ENCODE measurements at regions not wholly inside any gene's neighbourhood (a gene's known extent, or its start where the extent isn't known, plus 50 kb on each side); places are given as distances from the start of the nearest gene placed in this dataset.

DNA sequence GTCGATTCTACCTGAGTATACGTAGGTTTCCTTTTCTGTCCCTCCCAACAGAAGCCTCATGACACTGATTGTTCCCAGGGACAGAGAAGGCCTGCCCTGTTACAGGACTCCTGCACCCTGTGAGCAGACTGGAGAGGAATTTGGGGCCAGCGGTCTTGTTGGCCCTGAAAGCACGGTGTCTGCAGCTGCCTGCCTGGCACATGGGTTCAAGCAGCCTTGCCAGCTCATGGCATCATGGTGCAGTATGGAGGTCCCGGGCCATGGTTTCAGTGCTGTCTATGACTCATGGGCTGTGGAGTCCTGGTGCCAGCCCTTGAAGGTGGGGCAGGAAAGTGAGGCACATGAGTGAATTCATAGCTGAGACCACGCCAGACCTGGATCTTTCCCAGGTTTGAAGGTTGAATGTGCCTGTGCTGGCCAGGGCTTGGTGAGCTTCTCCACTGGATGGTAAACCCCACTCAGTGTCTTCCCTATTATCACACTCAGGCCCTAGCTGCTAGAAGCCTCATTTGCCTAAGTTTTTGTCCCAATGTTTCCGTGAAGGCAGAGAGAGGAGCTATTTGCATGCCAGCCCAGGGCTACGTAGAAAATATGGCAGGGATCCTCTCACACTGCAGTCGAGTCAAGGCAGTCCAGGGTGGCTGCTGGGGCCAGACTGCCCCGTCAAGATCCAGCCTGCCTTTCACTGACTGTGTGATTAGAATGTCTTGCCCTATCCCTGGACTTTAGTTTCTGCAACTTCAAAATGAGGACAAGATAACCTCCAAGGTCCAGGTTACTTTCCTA, 277.2 kb upstream of the CCL2 start:
- DNase-seq (ENCODE audit: low spot score), result no peak

- no peak for DNase-seq (ENCODE audit: low spot score)
These were observed 276.2 kb upstream of the CCL2 start for GRCh38 chr17:33978889-33979288.

DNA sequence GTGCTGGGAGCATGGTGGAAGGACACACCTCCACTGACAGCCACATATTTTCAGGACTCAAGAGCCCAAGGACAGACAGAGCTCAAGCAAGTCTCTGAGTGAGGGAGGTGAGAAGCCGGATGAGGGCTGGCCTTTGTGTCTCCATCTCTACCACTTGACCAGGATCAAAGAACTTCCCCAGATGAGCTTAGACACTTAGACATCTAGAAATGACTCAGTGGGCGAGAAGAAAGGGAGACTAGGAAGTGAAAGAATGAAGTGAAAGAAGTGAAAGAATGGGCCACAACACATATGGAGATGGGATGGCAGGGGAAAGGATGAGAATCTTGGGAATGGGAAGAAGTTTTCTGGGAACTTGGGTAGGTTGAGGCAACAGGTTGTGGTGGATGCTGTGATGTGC, 274.9 kb upstream of the CCL2 start:
- no peak for DNase-seq (ENCODE audit: low spot score)

DNA sequence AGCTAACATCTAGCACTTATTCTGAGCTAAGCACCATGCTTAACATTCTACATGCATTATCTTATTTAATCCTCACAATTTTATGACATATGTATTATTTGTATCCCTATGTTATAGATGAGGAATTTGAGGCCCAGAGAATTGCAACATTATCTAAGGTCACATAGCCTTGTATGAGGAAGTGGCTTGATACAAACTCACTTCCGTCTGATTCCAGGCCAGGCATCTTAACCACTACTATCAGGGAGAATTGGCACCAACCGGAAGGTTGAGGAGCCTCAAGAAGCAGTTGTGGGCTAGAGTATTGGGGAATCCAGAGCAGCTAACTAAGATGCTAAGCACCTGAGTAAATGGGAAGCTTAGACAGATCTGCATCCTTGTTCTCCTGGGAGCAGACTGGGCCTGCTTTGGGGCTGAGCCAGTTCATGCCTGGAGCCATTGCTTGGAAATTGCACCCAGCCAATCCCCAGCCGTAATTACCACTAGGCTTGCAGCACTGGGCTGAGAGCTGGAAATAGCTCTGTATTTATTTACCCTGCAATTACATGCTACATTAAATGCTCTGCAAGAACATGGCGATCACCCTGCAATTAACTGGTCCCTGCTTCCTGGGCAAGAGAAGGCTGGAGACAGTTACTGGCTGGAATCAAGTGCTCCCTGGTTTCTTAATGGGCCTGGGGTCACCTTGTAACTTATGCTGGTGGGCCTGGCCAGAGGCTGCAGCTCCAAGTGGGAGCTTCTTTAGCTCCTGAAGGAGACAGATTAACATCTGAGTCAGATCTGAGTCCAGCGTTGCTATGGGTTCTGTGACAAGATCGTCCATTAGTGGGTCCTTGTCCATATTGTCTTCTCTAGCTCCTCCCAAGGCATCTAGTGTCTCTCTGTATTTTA, 273.1 kb upstream of the CCL2 start:
- no peak for DNase-seq (ENCODE audit: low spot score)

GRCh38 chr17:33982909-33983308, 272.2 kb upstream of the CCL2 start:
- no peak for DNase-seq (ENCODE audit: low spot score)

DNA sequence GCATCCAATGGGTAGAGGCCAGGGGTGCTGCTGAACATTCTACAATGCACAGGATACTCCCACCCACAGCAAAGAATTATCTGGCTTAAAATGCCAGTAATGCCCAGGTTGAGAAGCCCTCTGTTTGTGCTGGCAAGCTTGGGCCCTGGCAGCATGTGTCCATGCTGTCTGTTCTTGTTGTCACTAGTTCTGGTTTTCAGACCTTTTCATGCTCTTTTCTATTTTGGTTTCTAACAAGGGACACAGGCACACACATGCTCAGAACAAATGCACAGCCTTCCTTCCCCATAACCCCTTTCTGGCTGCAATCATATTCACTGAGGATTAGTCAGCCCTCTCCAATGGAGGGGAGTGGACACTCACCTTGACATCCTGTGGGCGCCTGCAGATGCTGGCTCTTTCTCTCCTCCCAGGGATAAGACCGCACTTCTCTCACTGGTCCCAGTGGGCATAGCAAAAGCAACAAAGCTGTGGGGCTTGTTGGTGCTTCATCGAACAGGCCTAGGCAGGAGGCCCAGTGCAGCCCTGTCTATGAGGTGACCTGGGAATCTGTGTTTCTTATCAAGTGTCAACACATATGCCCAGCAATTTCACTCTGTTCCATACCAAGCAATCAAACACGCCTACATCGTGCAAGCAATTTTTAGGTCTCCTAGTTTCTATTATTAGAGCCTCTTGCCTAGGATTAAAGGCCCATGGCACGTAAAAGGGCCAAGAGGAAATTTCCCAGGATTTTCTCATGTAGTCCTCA, 271.1 kb upstream of the CCL2 start:
- no peak for DNase-seq (ENCODE audit: low spot score)

DNA sequence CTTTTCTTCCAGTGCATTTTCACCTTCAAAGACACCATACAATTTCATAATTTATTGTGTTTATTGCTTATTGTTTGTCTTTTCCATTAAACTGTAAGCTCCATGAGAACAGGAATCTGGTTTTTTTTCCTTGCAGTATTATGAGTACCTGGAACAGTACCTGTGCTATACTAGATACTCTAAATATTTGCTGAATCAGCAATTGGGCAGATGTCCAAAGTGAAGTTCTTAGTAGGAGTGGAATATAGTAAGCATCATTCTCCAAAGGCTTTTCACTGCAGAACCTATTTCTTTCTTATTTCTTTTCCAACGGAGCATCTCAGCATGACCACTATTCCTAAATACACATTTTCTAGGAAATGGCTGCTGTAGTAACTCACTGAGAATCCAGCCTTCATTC, 269.0 kb upstream of the CCL2 start:
- no peak for DNase-seq (ENCODE audit: low spot score)

- DNase-seq (ENCODE audit: low spot score), result no peak
These were observed 268.5 kb upstream of the CCL2 start for GRCh38 chr17:33986566-33986965.

DNA sequence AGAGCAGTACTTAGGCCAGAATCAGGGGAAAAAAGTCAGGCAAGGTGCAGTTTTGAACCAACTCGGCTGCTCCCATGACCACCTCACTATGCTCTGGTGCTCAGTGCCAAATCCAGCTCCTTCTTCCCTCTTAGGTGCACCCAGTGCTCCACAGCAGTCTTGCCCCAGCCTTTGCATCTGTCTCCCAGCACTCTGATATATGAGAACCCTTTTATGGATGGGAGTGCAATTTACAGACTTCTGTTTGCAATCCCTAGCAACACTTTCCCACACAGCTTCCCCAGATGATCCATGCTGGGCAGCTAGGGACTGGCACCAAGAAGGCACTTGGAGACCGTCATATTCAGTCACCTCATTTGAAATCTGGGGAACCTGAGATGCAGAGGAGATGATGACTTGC, 267.9 kb upstream of the CCL2 start:
- DNase-seq (ENCODE audit: low spot score), result no peak

- no peak for DNase-seq (ENCODE audit: low spot score)
These were observed 265.5 kb upstream of the CCL2 start for GRCh38 chr17:33989361-33990148.

DNA sequence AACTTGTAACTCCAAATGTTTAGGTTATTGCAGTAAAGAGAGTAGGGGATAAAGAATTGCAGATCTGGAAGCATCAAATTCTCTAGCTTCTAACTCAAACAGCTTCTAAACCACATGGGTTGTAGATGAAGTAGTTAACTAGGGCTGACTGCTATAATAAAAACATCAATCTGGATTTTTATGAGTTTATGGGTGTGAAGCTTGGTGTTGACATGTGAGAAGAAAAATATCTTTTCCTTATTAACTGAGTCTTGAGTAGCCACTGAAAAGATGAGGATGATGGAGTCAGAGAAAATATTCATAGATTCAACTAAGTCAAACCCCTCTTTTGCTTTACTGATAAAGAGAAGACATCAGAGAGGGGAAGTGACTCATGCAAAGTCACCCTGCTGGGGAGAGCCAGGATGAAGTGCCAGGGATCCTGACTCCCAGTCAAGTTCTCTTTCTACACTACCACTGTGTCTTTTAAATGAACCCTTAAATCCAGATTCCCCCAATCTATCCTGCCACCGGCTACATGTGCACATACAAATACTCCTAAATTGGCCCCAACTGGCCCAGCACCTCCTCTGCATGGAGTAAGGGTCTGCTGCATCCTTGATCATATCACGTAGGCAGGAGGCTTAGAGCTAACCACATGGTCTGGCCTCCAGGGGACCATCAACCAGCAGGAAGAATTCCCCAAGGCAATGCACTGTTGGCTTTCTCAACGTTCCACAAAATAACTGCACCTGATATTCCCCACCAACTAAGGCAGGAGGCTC, 264.0 kb upstream of the CCL2 start:
- DNase-seq (ENCODE audit: low spot score), result no peak

GRCh38 chr17:33992113-33992512, 263.0 kb upstream of the CCL2 start:
- DNase-seq (ENCODE audit: low spot score), result no peak

DNA sequence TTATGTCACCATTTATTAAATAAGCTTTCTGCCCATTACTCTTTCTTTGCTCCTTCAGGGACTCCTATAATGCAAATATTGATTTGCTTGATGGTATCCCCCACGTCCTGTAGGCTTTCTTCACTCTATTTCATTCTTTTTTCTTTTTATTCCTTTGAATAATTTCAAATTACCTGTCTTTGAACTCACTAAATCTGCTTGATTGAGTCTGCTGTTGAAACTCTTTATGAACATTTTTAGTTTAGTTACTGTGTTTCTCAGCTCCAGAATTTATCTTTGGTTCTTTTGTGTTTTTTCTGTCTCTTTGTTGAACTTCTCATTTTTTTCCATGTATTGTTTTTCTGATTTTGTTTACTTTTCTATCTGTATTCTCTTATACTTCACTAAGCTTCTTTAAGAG, 254.4 kb upstream of the CCL2 start:
- DNase-seq (ENCODE audit: low spot score), result no peak

DNA sequence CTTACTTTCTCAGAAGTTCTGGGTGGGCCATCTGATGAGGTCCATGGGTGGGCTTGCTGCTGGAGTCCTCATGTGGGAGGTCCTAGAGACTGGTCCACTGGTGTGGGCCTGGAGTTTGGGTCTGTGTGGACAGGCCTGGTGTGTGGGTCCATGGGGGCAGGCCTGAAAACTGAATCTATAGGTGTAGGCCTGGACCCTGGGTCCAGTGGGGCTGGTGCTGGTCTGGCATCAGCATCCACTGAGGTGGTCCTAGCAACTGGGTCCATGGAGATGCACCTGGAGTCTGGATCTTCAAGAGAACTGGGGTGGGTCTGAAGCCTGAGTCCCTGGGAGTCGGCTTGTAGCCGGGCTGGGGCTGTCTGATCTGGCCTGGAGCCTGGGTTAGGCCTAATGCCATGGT, 253.8 kb upstream of the CCL2 start:
- no peak for DNase-seq (ENCODE audit: low spot score)

- no peak for DNase-seq (ENCODE audit: low spot score)
These were observed 249.0 kb upstream of the CCL2 start for GRCh38 chr17:34006126-34006525.

GRCh38 chr17:34008125-34008524, 247.0 kb upstream of the CCL2 start:
- no peak for DNase-seq (ENCODE audit: low spot score)

GRCh38 chr17:34009912-34010311, 245.2 kb upstream of the CCL2 start:
- DNase-seq (ENCODE audit: low spot score), result no peak

- DNase-seq (ENCODE audit: low spot score), result no peak
These were observed 244.6 kb upstream of the CCL2 start for GRCh38 chr17:34010534-34010933.

- DNase-seq (ENCODE audit: low spot score), result no peak
These were observed 243.5 kb upstream of the CCL2 start for GRCh38 chr17:34011599-34011998.

DNA sequence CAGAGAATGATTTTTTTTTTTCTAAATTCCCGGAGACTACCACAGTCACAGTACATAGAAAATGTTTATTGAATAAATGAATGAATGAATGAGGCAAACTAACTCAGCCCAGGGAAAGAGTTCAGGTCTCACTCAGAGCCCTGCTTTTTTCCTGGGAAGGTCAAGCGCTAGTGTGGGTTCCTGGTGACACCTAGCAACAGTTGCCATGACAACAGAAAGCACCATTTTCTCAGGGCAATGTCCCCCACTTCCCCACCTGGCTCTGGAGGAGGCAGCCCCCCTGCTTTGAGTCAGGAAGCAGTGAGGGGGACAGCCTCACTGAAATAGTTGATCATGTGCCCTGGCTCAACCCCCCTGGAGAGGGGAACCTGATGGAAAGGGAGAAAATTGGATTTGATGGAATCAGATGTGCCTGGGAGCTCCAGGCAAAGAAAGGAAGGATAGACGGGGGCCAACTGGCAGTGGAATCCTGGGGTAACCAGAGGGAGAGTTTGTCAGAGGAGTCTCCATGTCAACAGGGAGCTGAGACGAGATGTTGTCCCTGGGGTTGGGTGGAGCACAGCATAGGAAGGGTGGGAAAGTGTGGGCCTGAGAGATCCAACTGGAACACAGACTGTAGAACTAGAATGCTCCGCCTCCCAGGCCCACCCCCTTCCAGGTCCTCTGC, 242.2 kb upstream of the CCL2 start:
- no peak for DNase-seq (ENCODE audit: low spot score)

DNA sequence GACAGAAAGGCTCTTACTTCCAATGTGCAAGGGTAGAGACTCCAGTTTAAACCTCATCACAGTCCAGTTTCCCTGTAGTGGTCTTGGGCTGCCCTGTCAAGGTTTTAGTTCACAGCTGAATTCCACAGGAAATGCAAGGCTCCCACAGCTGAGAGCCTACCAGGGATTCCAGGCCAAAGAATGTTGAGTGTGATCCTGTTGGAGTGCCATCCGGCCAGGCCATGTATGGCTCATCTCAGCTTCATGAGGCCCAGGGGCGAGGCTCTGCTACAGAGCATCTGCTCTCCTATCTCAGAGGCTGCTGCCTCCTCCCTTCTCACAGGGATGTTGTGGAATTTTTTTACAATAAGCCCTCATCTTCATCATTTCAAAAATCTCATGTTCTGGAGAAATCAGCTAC, 239.8 kb upstream of the CCL2 start:
- DNase-seq (ENCODE audit: low spot score), result no peak
